ENCODE measurements at regions not wholly inside any gene's neighbourhood (a gene's known extent, or its start where the extent isn't known, plus 50 kb on each side); places are given as distances from the start of the nearest gene placed in this dataset.

GRCh38 chr7:67794544-67794943 lies 797.9 kb downstream of the TYW1 start:
- TF ChIP-seq, protein P1, sequence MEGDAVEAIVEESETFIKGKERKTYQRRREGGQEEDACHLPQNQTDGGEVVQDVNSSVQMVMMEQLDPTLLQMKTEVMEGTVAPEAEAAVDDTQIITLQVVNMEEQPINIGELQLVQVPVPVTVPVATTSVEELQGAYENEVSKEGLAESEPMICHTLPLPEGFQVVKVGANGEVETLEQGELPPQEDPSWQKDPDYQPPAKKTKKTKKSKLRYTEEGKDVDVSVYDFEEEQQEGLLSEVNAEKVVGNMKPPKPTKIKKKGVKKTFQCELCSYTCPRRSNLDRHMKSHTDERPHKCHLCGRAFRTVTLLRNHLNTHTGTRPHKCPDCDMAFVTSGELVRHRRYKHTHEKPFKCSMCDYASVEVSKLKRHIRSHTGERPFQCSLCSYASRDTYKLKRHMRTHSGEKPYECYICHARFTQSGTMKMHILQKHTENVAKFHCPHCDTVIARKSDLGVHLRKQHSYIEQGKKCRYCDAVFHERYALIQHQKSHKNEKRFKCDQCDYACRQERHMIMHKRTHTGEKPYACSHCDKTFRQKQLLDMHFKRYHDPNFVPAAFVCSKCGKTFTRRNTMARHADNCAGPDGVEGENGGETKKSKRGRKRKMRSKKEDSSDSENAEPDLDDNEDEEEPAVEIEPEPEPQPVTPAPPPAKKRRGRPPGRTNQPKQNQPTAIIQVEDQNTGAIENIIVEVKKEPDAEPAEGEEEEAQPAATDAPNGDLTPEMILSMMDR (IDR thresholded peaks at IDR 0.05; ENCODE audit: low read length, missing control alignments): no peak
- no peak overlapping the region for H3K4me3 ChIP-seq (replicated peaks; ENCODE audit: low read depth, low read length)
- DNase-seq (ENCODE audit: low read depth): no peak

- H3K4me3 ChIP-seq (replicated peaks; ENCODE audit: low read depth, low read length): no peak overlapping the region
- TF ChIP-seq, protein P1 (IDR thresholded peaks at IDR 0.05; ENCODE audit: low read length, missing control alignments): no peak
- DNase-seq (ENCODE audit: low read depth): no peak
Observed at GRCh38 chr7:67803789-67804188, 807.2 kb downstream of the TYW1 start.

GRCh38 chr7:67805921-67806471 lies 809.4 kb downstream of the TYW1 start:
- no peak for DNase-seq (ENCODE audit: low read depth)
- H3K4me3 ChIP-seq (replicated peaks; ENCODE audit: low read depth, low read length): no peak overlapping the region
- TF ChIP-seq, protein P1 (IDR thresholded peaks at IDR 0.05; ENCODE audit: low read length, missing control alignments): no peak

- TF ChIP-seq, protein P1 (IDR thresholded peaks at IDR 0.05; ENCODE audit: low read length, missing control alignments): no peak
Observed at GRCh38 chr7:67807826-67808225, 811.2 kb downstream of the TYW1 start.

GRCh38 chr7:67809586-67809985 lies 813.0 kb downstream of the TYW1 start:
- H3K4me3 ChIP-seq (replicated peaks; ENCODE audit: low read depth, low read length): no peak overlapping the region
- TF ChIP-seq, protein P1 (IDR thresholded peaks at IDR 0.05; ENCODE audit: low read length, missing control alignments): no peak
- DNase-seq (ENCODE audit: low read depth): no peak

More at GRCh38 chr7:67807826-67808225, 811.2 kb downstream of the TYW1 start:
- no peak for DNase-seq (ENCODE audit: low read depth)
- H3K4me3 ChIP-seq (replicated peaks; ENCODE audit: low read depth, low read length): no peak overlapping the region

- TF ChIP-seq, protein P1 (IDR thresholded peaks at IDR 0.05; ENCODE audit: low read length, missing control alignments): no peak
- no peak for DNase-seq (ENCODE audit: low read depth)
- no peak overlapping the region for H3K4me3 ChIP-seq (replicated peaks; ENCODE audit: low read depth, low read length)
Observed at GRCh38 chr7:67813621-67814292, 817.1 kb downstream of the TYW1 start.

DNA sequence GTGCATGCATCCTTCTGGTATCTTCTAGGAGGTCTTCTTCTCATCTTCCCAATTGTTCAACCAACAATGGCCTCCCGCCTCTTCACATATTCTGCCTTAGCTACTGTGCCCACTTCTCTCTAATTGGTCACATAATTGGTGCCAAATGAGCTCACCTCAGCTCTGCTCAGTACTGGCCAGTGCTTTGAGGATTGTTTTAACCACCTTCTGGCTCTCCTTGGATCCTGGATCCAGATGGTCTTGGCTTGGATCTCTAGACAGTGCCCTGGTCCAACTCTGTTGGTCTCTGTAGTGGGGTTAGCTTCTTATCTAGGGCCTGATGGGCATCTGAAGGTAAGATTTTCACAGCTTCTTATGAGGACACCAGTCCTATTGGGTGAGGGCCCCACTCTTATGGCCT lies 820.8 kb downstream of the TYW1 start:
- no peak overlapping the region for H3K4me3 ChIP-seq (replicated peaks; ENCODE audit: low read depth, low read length)
- TF ChIP-seq, protein P1 (IDR thresholded peaks at IDR 0.05; ENCODE audit: low read length, missing control alignments): no peak
- no peak for DNase-seq (ENCODE audit: low read depth)
